Skeletal muscle satellite cell (primary cell): ENCODE measurements at regions not wholly inside any gene's neighbourhood (a gene's known extent, or its start where the extent isn't known, plus 50 kb on each side); places are given as distances from the start of the nearest gene placed in this dataset.

Experiments used
- H3K27me3 ChIP-seq: 2 replicates; pipeline ENCODE4 v1.7.0; 2013; ENCODE audit warnings: low read length; ENCODE audit not compliant: control insufficient read depth, insufficient read depth
- H3K36me3 ChIP-seq: 2 replicates; pipeline ENCODE4 v1.7.0; 2013; ENCODE audit warnings: mild to moderate bottlenecking, control low read depth, low read length; ENCODE audit not compliant: insufficient read depth
- H3K4me1 ChIP-seq: 2 replicates; pipeline ENCODE4 v1.7.0; 2013; ENCODE audit warnings: low read length; ENCODE audit not compliant: control insufficient read depth, insufficient read depth
- H3K4me2 ChIP-seq: 2 replicates; pipeline ENCODE4 v1.7.0; 2013; ENCODE audit warnings: mild to moderate bottlenecking, low read length
- H3K4me3 ChIP-seq: 2 replicates; pipeline ENCODE4 v1.7.0; 2013; ENCODE audit warnings: low read length
- H3K9ac ChIP-seq: 2 replicates; pipeline ENCODE4 v1.7.0; 2013; ENCODE audit warnings: mild to moderate bottlenecking, low read depth, low read length, moderate library complexity
- H3K9me3 ChIP-seq: replicated peaks from 2 replicates; pipeline ENCODE4 v1.7.0; 2013; ENCODE audit warnings: mild to moderate bottlenecking, control low read depth, low read length

DNA sequence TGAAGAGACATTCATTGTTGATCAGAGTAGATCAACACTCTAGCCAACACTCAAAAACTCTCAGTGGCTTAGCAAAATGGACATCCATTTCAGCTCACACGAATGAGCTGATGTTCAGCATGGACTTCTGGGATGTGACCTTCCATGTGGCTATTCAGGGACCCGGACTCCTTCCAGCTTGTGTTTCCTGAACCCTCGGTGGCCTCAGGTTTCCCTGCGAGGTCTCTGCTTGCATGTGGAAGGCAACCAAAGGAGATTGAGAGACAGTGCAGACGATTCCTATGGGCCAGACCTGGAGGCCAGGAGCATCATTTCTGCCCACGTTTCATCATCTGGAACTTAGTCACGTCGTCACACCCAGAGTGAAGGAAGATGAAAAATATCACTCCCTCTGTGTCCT is 1137.4 kb downstream of the TBC1D22A start:
- Histone ChIP-seq H3K36me3 (no peaks in the 10 kb centered on the region), H3K9ac (no peak overlapping the region), H3K4me1 (no peaks in the 10 kb centered on the region), H3K4me2 (no peak overlapping the region), H3K27me3 (no peaks in the 10 kb centered on the region), H3K9me3 (no peaks in the 10 kb centered on the region), H3K4me3 (no peak overlapping the region)

DNA sequence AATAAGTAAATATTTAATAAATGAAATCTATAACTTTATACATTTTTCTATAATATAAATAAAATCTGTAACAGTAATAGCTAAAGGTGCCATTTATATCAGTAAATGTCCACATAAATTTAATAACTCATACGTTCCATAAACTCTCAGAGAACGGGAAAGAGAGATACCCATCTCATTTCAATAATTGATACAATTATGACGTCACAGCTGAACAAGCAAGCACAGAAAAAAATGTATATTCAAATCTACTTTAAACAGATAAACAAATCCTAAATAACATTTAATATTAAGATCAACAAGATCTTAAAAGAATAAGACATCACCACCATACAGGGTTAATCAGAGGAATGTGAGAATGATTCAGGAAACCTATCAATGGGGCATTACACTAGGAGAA is 1136.5 kb downstream of the TBC1D22A start:
- Histone ChIP-seq H3K27me3 (no peaks in the 10 kb centered on the region), H3K4me3 (no peak overlapping the region), H3K36me3 (no peaks in the 10 kb centered on the region), H3K9ac (no peak overlapping the region), H3K4me2 (no peak overlapping the region), H3K4me1 (no peaks in the 10 kb centered on the region), H3K9me3 (peaks cover 4% of the 10 kb centered on the region)

DNA sequence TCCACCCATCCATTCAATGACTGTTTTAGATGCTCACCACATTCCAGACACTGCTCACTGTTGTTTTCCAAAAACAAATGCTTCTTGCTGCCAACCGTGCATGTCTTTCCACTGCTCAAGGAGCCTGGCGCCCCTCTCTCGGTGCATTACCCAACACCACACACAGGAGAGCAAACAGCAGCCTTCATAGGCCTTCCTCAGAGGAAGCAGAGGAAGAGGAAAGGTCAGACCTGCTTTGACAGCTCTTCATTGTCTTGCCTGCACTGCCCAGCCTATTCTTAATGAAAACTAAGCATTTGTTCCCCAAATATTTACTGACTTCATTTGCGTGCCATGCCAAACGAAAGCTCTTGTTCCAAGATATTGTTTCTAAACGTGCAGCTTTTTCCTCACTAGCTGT is 1129.2 kb downstream of the TBC1D22A start:
- no peaks in the 10 kb centered on the region for H3K4me1 ChIP-seq
- no peaks in the 10 kb centered on the region for H3K36me3 ChIP-seq
- H3K4me3 ChIP-seq = no peak overlapping the region
- H3K27me3 ChIP-seq = no peaks in the 10 kb centered on the region
- peaks cover 9% of the 10 kb centered on the region for H3K9me3 ChIP-seq
- H3K4me2 ChIP-seq = no peak overlapping the region
- H3K9ac ChIP-seq = no peak overlapping the region

DNA sequence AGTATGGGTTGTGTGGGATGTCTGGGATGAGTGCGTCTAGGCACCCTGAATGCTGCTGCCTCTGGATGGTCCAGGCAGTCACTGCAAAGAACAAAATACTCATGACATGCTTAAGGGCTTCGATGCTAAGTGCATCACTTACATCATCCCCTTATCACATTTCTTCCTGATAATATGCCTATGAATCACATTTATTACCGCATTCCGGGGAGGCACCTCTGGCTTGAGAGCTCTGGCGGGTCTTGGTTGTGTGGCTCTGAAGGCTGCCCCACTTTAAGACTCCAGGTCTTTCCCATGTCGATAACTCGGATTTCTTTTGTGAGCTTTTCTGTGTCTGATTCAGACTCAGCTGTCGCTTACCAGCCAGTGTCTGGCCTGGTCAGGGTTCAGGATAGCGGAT is 1126.4 kb downstream of the TBC1D22A start:
- Histone ChIP-seq H3K4me3 (no peak overlapping the region), H3K9me3 (peaks cover 3% of the 10 kb centered on the region), H3K27me3 (no peaks in the 10 kb centered on the region), H3K4me2 (no peak overlapping the region), H3K9ac (no peak overlapping the region), H3K36me3 (no peaks in the 10 kb centered on the region), H3K4me1 (no peaks in the 10 kb centered on the region)

DNA sequence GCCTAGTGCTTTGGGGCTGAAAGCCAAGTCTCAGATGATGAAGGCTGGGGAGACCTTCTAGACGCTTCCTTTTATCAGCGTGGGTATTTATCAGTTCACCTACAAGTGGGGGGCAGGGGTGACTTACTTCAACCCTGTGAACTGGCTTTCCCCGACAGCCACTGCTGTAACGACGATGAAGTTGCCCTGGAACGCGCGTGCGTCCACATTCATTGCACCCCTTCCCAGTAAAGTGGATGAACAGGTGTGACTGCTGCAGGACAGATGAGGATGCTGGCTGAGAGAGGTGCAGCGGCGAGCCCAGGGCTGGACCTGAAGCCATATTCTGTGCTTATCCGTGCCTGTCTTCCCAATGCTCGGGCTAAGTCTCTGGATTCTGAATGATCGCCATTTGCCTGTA is 1122.3 kb downstream of the TBC1D22A start:
- H3K4me3 ChIP-seq = no peak overlapping the region
- H3K27me3 ChIP-seq = no peaks in the 10 kb centered on the region
- H3K9ac ChIP-seq = no peak overlapping the region
- H3K36me3 ChIP-seq = no peaks in the 10 kb centered on the region
- no peaks in the 10 kb centered on the region for H3K4me1 ChIP-seq
- H3K9me3 ChIP-seq = peaks cover 8% of the 10 kb centered on the region
- no peak overlapping the region for H3K4me2 ChIP-seq

DNA sequence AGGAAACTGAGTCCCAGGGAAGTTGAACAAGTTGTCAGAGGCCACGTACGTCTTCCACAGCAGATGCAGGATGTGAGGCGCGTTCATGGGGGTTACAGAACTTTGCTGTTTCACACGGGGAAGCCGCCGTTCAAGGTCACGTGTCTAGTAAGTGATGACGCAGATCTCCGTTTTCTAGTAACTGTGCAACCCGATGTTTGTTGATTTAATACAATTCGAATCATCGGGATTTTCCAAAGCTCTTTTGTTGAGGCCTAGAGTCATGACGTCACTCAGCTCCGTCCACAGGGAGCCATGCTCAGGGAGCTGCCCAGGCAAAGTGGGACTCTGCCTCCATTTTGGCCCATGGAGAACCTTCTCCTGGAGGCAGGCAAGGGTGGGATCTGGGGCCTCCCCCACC is 1121.8 kb downstream of the TBC1D22A start:
- Histone ChIP-seq H3K9ac (no peak overlapping the region), H3K4me2 (no peak overlapping the region), H3K4me3 (no peak overlapping the region), H3K9me3 (peaks cover 12% of the 10 kb centered on the region), H3K4me1 (no peaks in the 10 kb centered on the region), H3K36me3 (no peaks in the 10 kb centered on the region), H3K27me3 (no peaks in the 10 kb centered on the region)

DNA sequence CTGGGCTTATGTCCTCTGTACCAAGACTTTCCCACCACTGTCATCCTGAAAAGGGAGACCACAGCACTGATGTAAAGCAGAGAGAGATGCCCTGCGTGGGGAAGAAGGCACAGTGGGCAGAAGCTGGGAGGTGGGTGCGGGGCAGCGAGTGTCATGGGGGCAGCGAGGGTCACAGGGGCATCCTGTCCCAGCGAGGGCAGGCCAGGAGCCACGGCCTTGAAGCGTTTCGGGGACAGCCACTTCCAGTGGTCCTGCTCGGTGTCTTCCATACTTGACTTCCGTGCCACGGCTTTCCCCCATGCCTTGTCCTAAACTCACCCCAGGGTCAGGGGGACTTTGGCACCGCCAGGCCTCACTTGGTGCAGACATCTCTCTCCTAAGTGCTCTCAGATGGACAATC is 1121.3 kb downstream of the TBC1D22A start:
- Histone ChIP-seq H3K27me3 (no peaks in the 10 kb centered on the region), H3K4me2 (no peak overlapping the region), H3K9me3 (peaks cover 12% of the 10 kb centered on the region), H3K4me3 (no peak overlapping the region), H3K9ac (no peak overlapping the region), H3K4me1 (no peaks in the 10 kb centered on the region), H3K36me3 (no peaks in the 10 kb centered on the region)

DNA sequence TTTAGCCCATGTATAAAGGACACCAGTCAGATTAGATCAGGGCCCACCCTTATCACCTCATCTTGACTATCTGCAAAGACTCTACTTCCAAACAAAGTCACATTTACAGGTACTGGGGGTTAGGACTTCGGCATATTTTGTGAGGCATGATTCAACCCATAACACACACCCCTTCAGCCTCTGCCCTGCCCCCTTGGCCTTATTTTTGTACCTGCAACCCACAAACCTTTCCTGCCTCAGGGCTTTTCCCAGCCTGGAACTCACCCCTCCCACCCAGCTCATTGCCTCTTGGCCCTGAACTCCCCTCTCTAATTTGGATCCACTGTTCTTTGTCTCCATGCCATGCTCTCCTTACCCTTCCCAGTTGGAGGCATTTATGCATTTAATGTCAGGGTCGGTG is 1116.9 kb downstream of the TBC1D22A start:
- Histone ChIP-seq H3K9me3 (peaks cover 15% of the 10 kb centered on the region), H3K27me3 (no peaks in the 10 kb centered on the region), H3K9ac (no peak overlapping the region), H3K4me1 (no peaks in the 10 kb centered on the region), H3K4me3 (no peak overlapping the region), H3K4me2 (no peak overlapping the region), H3K36me3 (no peaks in the 10 kb centered on the region)

DNA sequence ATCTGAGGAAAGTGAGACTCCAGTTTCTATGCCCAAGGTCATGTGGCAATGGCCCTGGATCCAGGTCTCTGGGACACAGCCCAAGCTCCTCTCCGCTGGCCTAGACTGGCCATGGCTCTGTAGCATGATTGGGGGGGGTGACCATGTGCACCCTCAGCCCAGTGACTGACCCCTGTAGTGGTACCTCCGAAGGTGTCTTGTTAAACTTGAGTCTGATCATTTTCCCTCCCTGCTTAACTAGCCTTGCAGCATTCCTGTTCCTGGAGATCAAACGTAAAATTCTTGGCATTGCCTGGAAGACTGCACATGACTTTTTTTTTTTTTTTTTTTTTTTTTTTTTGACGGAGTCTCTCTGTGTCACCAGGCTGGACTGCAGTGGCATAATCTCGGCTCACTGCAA is 1116.0 kb downstream of the TBC1D22A start:
- H3K4me2 ChIP-seq = no peak overlapping the region
- H3K4me1 ChIP-seq = no peaks in the 10 kb centered on the region
- no peaks in the 10 kb centered on the region for H3K27me3 ChIP-seq
- H3K4me3 ChIP-seq = no peak overlapping the region
- H3K9ac ChIP-seq = no peak overlapping the region
- H3K36me3 ChIP-seq = no peaks in the 10 kb centered on the region
- peaks cover 13% of the 10 kb centered on the region for H3K9me3 ChIP-seq

DNA sequence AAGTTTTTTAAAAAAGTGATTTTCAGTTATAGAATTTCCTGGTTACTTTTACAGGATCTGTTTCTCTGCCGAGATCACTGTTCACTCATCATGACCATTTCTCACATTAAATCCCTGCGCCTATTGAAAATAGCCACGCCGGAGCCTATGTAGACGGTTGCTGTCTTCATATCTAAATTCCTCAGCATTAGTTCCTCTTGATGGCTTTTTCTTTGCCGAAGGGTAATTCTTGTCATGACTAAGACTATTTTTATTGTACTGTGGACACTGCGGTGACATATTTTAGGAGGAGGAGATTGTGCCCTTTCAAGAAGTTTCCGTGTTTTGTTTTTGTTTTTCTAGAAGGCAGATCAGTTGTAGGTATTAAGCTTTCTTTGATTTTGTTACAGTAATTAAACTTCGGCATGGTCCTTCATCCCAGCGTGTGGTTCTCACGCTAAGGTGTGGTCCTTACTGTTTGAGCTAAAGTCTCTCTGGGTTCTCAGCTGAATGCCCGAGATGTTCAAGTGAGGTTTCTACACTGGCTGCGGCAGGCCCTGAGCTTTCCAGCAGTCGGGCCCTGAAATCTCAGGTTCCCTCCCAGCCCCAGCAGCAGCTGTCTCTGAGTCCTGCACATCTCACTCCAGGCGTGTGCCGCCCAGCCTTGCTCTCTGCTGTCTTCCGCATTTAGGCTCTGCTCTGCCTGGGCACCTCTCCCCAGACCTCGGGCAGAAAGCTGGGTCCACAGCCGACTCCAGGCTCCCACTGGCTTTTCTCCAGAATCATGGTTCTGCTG is 1110.5 kb downstream of the TBC1D22A start:
- H3K4me2 ChIP-seq = no peak overlapping the region
- H3K9ac ChIP-seq = no peak overlapping the region
- no peak overlapping the region for H3K4me3 ChIP-seq
- no peaks in the 10 kb centered on the region for H3K27me3 ChIP-seq
- peaks cover 3% of the 10 kb centered on the region for H3K9me3 ChIP-seq
- no peaks in the 10 kb centered on the region for H3K4me1 ChIP-seq
- H3K36me3 ChIP-seq = no peaks in the 10 kb centered on the region

DNA sequence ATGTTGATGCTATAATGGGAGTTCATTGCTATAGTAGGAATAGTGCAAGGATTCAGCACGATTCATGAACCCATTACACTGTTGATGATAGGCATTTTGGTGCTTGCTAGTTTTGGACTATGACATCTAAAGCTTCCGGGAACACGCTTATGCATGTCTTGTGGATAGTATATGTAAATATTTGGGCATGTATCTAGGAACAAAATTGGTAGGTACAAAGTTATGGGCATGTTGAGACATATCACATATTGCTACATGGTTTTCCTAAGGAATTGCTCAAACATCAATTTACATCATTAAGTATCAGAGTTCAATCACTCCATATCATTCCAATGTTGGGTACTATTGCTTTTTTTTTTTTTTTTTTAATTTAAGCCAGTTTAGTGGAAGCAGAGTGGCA is 1103.2 kb downstream of the TBC1D22A start:
- no peaks in the 10 kb centered on the region for H3K36me3 ChIP-seq
- H3K4me1 ChIP-seq = no peaks in the 10 kb centered on the region
- no peak overlapping the region for H3K4me2 ChIP-seq
- no peak overlapping the region for H3K4me3 ChIP-seq
- H3K9me3 ChIP-seq = peaks cover 4% of the 10 kb centered on the region
- H3K9ac ChIP-seq = no peak overlapping the region
- H3K27me3 ChIP-seq = no peaks in the 10 kb centered on the region

DNA sequence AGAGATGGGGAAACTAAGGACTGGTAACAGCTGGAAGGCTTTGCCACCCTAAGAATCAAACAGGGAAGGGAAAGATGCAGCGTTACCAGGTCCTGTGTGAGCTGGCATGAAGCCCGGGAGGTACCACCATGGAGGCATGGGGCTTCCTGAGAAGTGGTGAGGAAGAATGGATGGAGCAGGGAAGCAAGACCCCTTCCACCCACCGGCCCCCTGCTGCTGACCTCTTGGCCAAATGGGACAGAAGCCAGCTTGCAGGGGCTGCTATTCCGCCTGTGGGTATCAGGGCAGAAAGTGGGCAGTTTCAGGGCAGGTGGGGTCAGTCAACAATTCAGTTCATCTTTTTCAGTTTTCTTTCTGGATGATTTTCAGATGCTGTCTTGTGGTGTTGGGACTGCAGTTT is 1099.9 kb downstream of the TBC1D22A start:
- Histone ChIP-seq H3K36me3 (no peaks in the 10 kb centered on the region), H3K4me2 (no peak overlapping the region), H3K9ac (no peak overlapping the region), H3K4me1 (no peaks in the 10 kb centered on the region), H3K4me3 (no peak overlapping the region), H3K27me3 (no peaks in the 10 kb centered on the region), H3K9me3 (peaks cover 4% of the 10 kb centered on the region)
